Neural cell (in vitro differentiated cells): ENCODE measurements at regions not wholly inside any gene's neighbourhood (a gene's known extent, or its start where the extent isn't known, plus 50 kb on each side); places are given as distances from the start of the nearest gene placed in this dataset.

ENCODE experiments used
- H2AFZ ChIP-seq: fragments of 200-600, 300-800 bp; sonication (generic), shearing (Covaris generic); 2 replicates; pipeline ENCODE4 v1.6.0; 2014; ENCODE audit warnings: low read depth, mild to moderate bottlenecking, antibody characterized with exemption, low read length, moderate library complexity
- H3F3A ChIP-seq: fragments of 200-600 bp; shearing (Covaris generic); 2 replicates; pipeline ENCODE4 v1.6.1; 2016; ENCODE audit warnings: mild to moderate bottlenecking, moderate library complexity, mixed read lengths, antibody characterized with exemption, low read length; ENCODE audit not compliant: insufficient read depth, poor library complexity, severe bottlenecking
- H3K27ac ChIP-seq: fragments of 200-600, 300-800 bp; sonication (generic), shearing (Covaris generic); 2 replicates; pipeline ENCODE4 v1.5.1; 2014; ENCODE audit warnings: mild to moderate bottlenecking, low read length, moderate library complexity
- H3K27me3 ChIP-seq: fragments of 300-800, 200-600 bp; sonication (generic), shearing (Covaris generic); 2 replicates; pipeline ENCODE4 v1.6.0; 2014; ENCODE audit warnings: mild to moderate bottlenecking, low read depth, low read length, moderate library complexity; ENCODE audit not compliant: insufficient read depth
- H3K36me3 ChIP-seq: fragments of 300-800, 200-600 bp; sonication (generic), shearing (Covaris generic); 2 replicates; pipeline ENCODE4 v1.5.1; 2014; ENCODE audit warnings: mild to moderate bottlenecking, antibody characterized with exemption, low read length, moderate library complexity; ENCODE audit not compliant: insufficient read depth
- H3K4me2 ChIP-seq: fragments of 300-800, 200-600 bp; sonication (generic), shearing (Covaris generic); 2 replicates; pipeline ENCODE4 v1.6.0; 2014; ENCODE audit warnings: mild to moderate bottlenecking, low read length
- H3K4me3 ChIP-seq: fragments of 300-800, 200-600 bp; sonication (generic), shearing (Covaris generic); 2 replicates; pipeline ENCODE4 v1.5.1; 2014; ENCODE audit warnings: mild to moderate bottlenecking, low read length, moderate library complexity
- H3K79me2 ChIP-seq: fragments of 200-600 bp; shearing (Covaris generic); replicated peaks from 2 replicates; pipeline ENCODE4 v1.6.0; 2014; ENCODE audit warnings: mild to moderate bottlenecking, low read length, moderate library complexity; ENCODE audit not compliant: insufficient read depth
- H3K9ac ChIP-seq: fragments of 300-800, 200-600 bp; sonication (generic), shearing (Covaris generic); 2 replicates; pipeline ENCODE4 v1.6.1; 2016; ENCODE audit warnings: mild to moderate bottlenecking, low read length, mixed read lengths
- H3K9me2 ChIP-seq: fragments of 200-600 bp; shearing (Covaris generic); 2 replicates; pipeline ENCODE4 v1.6.1; 2016; ENCODE audit warnings: mild to moderate bottlenecking, low read length, mixed read lengths; ENCODE audit not compliant: insufficient read depth
- H3K9me3 ChIP-seq: fragments of 200-600, 300-800 bp; sonication (generic), shearing (Covaris generic); 2 replicates; pipeline ENCODE4 v1.6.1; 2016; ENCODE audit warnings: mild to moderate bottlenecking, mixed run types, low read length, moderate library complexity, mixed read lengths
- H4K20me1 ChIP-seq: fragments of 200-600 bp; shearing (Covaris generic); 2 replicates; pipeline ENCODE4 v1.6.1; 2016; ENCODE audit warnings: mild to moderate bottlenecking, mixed run types; ENCODE audit not compliant: insufficient read depth
- CTCF ChIP-seq: fragments of 450-650 bp; IDR thresholded peaks from 2 replicates; pipeline ENCODE4 v1.5.1; 2014; ENCODE audit warnings: antibody characterized with exemption, mild to moderate bottlenecking, moderate library complexity; ENCODE audit not compliant: poor library complexity, severe bottlenecking
- EP300 ChIP-seq: fragments of 450-650 bp; conservative IDR thresholded peaks from 2 replicates; pipeline ENCODE4 v1.6.1; 2014; ENCODE audit warnings: antibody characterized with exemption, mild to moderate bottlenecking, moderate library complexity; ENCODE audit not compliant: poor library complexity, severe bottlenecking
- EZH2 ChIP-seq: fragments of 200-600, 300-800 bp; shearing (Covaris generic), sonication (generic); IDR thresholded peaks from 2 replicates; pipeline ENCODE4 v1.6.1; 2014; ENCODE audit warnings: antibody characterized with exemption, low read length, borderline replicate concordance, mild to moderate bottlenecking; ENCODE audit not compliant: insufficient read depth, poor library complexity, severe bottlenecking
- MXI1 ChIP-seq: fragments of 450-650 bp; conservative IDR thresholded peaks from 2 replicates; pipeline ENCODE4 v1.6.1; 2014; ENCODE audit warnings: antibody characterized with exemption, mild to moderate bottlenecking; ENCODE audit not compliant: poor library complexity, severe bottlenecking
- POLR2AphosphoS5 ChIP-seq: IDR thresholded peaks from 2 replicates; pipeline ENCODE4 v1.6.1; 2012
- RAD21 ChIP-seq: fragments of 450-650 bp; conservative IDR thresholded peaks from 2 replicates; pipeline ENCODE4 v1.6.1; 2014; ENCODE audit warnings: antibody characterized with exemption, mild to moderate bottlenecking, moderate library complexity
- SMC3 ChIP-seq: fragments of 450-650 bp; conservative IDR thresholded peaks from 2 replicates; pipeline ENCODE4 v1.6.1; 2014; ENCODE audit warnings: antibody characterized with exemption, mild to moderate bottlenecking, moderate library complexity; ENCODE audit not compliant: poor library complexity
- TAF1 ChIP-seq: IDR thresholded peaks from 2 replicates; pipeline ENCODE4 v1.6.1; 2012; ENCODE audit warnings: low read depth
- TF ChIP-seq, protein P1 (sequence below): IDR thresholded peaks from 2 replicates; pipeline ENCODE4 v1.6.1; 2012; ENCODE audit warnings: borderline replicate concordance

- H3K27ac ChIP-seq = no peak overlapping the region
- TF ChIP-seq MXI1 = no peak
- no peak for TF ChIP-seq POLR2AphosphoS5
- no peak for TF ChIP-seq RAD21
- TF ChIP-seq CTCF = no peak
- TF ChIP-seq, protein P1, sequence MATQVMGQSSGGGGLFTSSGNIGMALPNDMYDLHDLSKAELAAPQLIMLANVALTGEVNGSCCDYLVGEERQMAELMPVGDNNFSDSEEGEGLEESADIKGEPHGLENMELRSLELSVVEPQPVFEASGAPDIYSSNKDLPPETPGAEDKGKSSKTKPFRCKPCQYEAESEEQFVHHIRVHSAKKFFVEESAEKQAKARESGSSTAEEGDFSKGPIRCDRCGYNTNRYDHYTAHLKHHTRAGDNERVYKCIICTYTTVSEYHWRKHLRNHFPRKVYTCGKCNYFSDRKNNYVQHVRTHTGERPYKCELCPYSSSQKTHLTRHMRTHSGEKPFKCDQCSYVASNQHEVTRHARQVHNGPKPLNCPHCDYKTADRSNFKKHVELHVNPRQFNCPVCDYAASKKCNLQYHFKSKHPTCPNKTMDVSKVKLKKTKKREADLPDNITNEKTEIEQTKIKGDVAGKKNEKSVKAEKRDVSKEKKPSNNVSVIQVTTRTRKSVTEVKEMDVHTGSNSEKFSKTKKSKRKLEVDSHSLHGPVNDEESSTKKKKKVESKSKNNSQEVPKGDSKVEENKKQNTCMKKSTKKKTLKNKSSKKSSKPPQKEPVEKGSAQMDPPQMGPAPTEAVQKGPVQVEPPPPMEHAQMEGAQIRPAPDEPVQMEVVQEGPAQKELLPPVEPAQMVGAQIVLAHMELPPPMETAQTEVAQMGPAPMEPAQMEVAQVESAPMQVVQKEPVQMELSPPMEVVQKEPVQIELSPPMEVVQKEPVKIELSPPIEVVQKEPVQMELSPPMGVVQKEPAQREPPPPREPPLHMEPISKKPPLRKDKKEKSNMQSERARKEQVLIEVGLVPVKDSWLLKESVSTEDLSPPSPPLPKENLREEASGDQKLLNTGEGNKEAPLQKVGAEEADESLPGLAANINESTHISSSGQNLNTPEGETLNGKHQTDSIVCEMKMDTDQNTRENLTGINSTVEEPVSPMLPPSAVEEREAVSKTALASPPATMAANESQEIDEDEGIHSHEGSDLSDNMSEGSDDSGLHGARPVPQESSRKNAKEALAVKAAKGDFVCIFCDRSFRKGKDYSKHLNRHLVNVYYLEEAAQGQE = no peak
- no peak for TF ChIP-seq EP300
- no peak for TF ChIP-seq EZH2
- no peak for TF ChIP-seq TAF1
Measured at GRCh38 chr6:86529635-86530034, 407.7 kb upstream of the HTR1E start.

DNA sequence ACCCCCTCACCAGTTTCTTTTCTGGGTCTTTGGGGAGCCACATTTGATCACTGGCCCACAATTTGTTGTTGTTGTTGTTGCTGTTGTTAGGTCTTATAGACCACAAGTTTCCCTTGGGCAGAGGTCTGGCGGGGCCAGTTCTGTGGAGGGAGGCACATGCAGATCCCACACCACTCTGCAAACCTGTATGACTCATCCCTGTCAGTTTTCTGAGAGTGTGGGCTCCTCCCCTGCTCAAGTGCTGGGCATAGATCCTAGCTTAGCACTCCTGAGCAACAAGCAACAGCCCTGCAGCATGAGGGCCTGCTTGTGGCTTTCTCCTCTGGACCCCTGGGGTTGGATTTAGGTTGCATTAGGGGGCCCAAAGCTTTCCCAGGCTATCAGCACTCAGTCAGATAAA, 411.1 kb upstream of the HTR1E start:
- H2AFZ ChIP-seq = no peak overlapping the region

More at GRCh38 chr6:86529635-86530034, 407.7 kb upstream of the HTR1E start:
- Histone ChIP-seq H3F3A (no peaks in the 10 kb centered on the region), H3K27me3 (no peaks in the 10 kb centered on the region), H3K9me3 (no peaks in the 10 kb centered on the region), H3K79me2 (no peaks in the 10 kb centered on the region), H2AFZ (no peak overlapping the region), H3K9ac (no peak overlapping the region), H3K9me2 (no peaks in the 10 kb centered on the region), H3K4me3 (no peak overlapping the region), H3K36me3 (no peaks in the 10 kb centered on the region), H4K20me1 (no peaks in the 10 kb centered on the region), H3K4me2 (no peak overlapping the region)

More for the DNA sequence above, 411.1 kb upstream of the HTR1E start:
- H3K9ac ChIP-seq = no peak overlapping the region
- no peak overlapping the region for H3K27ac ChIP-seq
- no peaks in the 10 kb centered on the region for H3K9me2 ChIP-seq
- H3K9me3 ChIP-seq = no peaks in the 10 kb centered on the region
- H3K36me3 ChIP-seq = no peaks in the 10 kb centered on the region
- H4K20me1 ChIP-seq = no peaks in the 10 kb centered on the region
- TF ChIP-seq EZH2 = no peak
- TF ChIP-seq, protein P1 = no peak
- no peak for TF ChIP-seq EP300
- TF ChIP-seq TAF1 = no peak
- no peak for TF ChIP-seq RAD21
- TF ChIP-seq MXI1 = no peak
- TF ChIP-seq CTCF = no peak
- TF ChIP-seq POLR2AphosphoS5 = no peak
- no peak for TF ChIP-seq SMC3
- H3F3A ChIP-seq = no peaks in the 10 kb centered on the region
- no peak overlapping the region for H3K4me3 ChIP-seq
- no peak overlapping the region for H3K4me2 ChIP-seq
- H3K27me3 ChIP-seq = no peaks in the 10 kb centered on the region
- no peaks in the 10 kb centered on the region for H3K79me2 ChIP-seq
